Breast epithelium (tissue), 3 donors: ENCODE measurements at regions not wholly inside any gene's neighbourhood (a gene's known extent, or its start where the extent isn't known, plus 50 kb on each side); places are given as distances from the start of the nearest gene placed in this dataset.

ENCODE experiments used
- CTCF ChIP-seq, 3 donors: fragments of 450-650 bp; IDR thresholded peaks; one replicate each; pipeline ENCODE4 v1.5.1; 2016 to 2017; ENCODE audit warnings: antibody characterized with exemption in 3 of 3, mild to moderate bottlenecking in 3 of 3, moderate library complexity in 3 of 3
- POLR2A ChIP-seq: fragments of 450-650 bp; IDR thresholded peaks from one replicate; pipeline ENCODE4 v1.6.1; 2016; ENCODE audit warnings: antibody characterized with exemption, mild to moderate bottlenecking, moderate library complexity
- POLR2AphosphoS5 ChIP-seq, 3 donors: sonication (generic); formaldehyde crosslinking; IDR thresholded peaks; one replicate each; pipeline ENCODE4 v1.6.1; 2017; ENCODE audit warnings: antibody characterized with exemption in 3 of 3

- TF ChIP-seq CTCF (IDR thresholded peaks at IDR 0.05) (no peak), POLR2A (no peak), POLR2AphosphoS5 (IDR thresholded peaks at IDR 0.05) (no peak)
Observed at GRCh38 chr10:107747851-107748250, 583.3 kb upstream of the SORCS1 start.
